ENCODE measurements at regions not wholly inside any gene's neighbourhood (a gene's known extent, or its start where the extent isn't known, plus 50 kb on each side); places are given as distances from the start of the nearest gene placed in this dataset.

DNA sequence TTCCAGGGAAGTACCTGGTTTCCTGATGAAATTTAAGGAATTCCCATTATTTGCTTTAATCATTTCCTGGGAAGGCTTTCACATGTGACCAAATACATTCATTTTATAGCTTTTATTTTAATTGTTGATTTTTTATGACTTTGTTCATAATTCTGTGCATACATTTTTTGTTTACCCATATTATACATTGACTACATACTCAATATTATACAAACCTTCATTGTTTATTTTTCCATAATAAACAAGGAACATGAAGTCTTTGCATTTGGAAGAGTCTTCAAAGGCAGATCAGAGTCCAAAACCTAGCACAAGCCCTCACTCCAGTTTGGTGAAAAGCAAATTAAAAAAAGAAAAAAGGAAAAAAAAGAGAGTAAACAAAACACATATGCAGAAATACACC lies 218.3 kb upstream of the NRIP1 start:
- Histone ChIP-seq H3K27ac (no peak overlapping the region), H2AFZ (ENCODE audit: low read depth) (no peak overlapping the region), H4K20me1 (ENCODE audit: insufficient read depth) (no peaks in the 10 kb centered on the region), H3K4me3 (IDR thresholded peaks at IDR 0.05; ENCODE audit: insufficient read depth, low read depth, low read length) (no peak overlapping the region), H3K4me1 (ENCODE audit: low read depth, poor library complexity, severe bottlenecking) (no peaks in the 10 kb centered on the region), H3K27me3 (ENCODE audit: insufficient read depth, low read depth) (no peaks in the 10 kb centered on the region), H3K36me3 (ENCODE audit: insufficient read depth) (no peaks in the 10 kb centered on the region), H3K4me2 (no peak overlapping the region), H3K9ac (no peak overlapping the region), H3K79me2 (ENCODE audit: insufficient read depth, low read depth) (no peaks in the 10 kb centered on the region)
- TF ChIP-seq, protein P1, sequence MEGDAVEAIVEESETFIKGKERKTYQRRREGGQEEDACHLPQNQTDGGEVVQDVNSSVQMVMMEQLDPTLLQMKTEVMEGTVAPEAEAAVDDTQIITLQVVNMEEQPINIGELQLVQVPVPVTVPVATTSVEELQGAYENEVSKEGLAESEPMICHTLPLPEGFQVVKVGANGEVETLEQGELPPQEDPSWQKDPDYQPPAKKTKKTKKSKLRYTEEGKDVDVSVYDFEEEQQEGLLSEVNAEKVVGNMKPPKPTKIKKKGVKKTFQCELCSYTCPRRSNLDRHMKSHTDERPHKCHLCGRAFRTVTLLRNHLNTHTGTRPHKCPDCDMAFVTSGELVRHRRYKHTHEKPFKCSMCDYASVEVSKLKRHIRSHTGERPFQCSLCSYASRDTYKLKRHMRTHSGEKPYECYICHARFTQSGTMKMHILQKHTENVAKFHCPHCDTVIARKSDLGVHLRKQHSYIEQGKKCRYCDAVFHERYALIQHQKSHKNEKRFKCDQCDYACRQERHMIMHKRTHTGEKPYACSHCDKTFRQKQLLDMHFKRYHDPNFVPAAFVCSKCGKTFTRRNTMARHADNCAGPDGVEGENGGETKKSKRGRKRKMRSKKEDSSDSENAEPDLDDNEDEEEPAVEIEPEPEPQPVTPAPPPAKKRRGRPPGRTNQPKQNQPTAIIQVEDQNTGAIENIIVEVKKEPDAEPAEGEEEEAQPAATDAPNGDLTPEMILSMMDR (conservative IDR thresholded peaks at IDR 0.05; ENCODE audit: low read depth, low read length), result no peak

DNA sequence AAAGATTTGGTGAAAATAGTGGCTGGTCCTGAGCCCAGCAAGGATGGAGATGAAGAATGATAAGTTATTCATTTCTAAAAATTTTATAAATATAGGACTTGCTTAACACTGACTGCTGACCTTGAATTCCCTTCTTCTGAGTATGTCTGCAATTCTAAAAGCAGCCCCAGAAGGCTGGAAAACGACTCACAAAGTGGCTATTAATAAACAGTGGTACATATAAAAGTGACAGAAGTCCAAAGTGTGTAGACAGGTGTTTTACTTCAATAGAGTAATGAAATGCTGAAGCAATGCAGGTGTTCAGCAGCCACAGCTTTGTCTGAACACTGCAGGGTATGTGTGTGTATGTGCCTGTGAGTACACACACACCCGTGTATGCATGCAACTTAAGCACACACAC lies 219.0 kb upstream of the NRIP1 start:
- no peaks in the 10 kb centered on the region for H3K79me2 ChIP-seq (ENCODE audit: insufficient read depth, low read depth)
- no peak overlapping the region for H3K9ac ChIP-seq
- H2AFZ ChIP-seq (ENCODE audit: low read depth), result no peak overlapping the region
- H4K20me1 ChIP-seq (ENCODE audit: insufficient read depth), result no peaks in the 10 kb centered on the region
- no peaks in the 10 kb centered on the region for H3K27me3 ChIP-seq (ENCODE audit: insufficient read depth, low read depth)
- no peak overlapping the region for H3K27ac ChIP-seq
- no peaks in the 10 kb centered on the region for H3K4me1 ChIP-seq (ENCODE audit: low read depth, poor library complexity, severe bottlenecking)
- no peak overlapping the region for H3K4me3 ChIP-seq (IDR thresholded peaks at IDR 0.05; ENCODE audit: insufficient read depth, low read depth, low read length)
- TF ChIP-seq, protein P1 (conservative IDR thresholded peaks at IDR 0.05; ENCODE audit: low read depth, low read length), result no peak
- no peak overlapping the region for H3K4me2 ChIP-seq
- H3K36me3 ChIP-seq (ENCODE audit: insufficient read depth), result no peaks in the 10 kb centered on the region

DNA sequence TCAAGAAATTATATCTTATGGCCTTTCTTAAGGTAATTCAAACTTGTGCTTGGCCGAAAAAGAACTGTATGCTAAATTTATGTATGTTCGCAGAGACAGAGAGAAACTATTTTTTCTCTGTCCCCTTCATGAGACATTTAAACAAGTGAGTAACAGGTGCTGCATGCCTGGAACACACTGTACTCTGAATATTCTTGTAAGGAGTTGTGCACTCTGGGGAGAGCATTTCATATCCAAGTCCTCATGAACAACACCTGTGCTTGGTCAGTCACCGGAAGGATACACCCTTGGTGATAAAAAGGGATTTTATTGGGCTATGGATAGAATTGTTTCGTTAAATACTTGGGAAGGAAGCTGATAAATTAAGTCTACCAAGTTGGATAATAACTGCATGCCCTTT lies 220.8 kb upstream of the NRIP1 start:
- H3K4me3 ChIP-seq (IDR thresholded peaks at IDR 0.05; ENCODE audit: insufficient read depth, low read depth, low read length), result no peak overlapping the region
- no peak overlapping the region for H3K9ac ChIP-seq

DNA sequence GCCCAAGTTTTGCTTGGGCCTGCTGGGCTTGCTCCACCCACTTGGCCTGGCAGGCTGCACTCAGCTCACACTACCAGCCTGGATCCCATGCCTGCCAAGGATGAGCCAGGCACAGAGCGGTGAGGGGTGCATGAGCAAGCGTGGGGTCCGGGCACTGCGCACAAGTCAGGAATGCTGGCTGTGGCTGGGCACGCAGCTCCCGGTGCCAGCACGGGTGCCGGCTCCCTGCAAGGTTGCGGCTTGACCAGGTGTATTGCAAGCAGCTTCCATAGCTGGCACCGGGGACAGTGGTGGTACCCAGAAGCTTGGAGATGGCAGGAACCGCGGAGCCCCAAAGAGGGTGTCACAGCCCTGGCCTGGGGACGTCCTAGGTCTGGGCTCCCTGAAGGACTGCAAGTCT lies 224.4 kb upstream of the NRIP1 start:
- Histone ChIP-seq H3K27ac (no peak overlapping the region), H3K79me2 (ENCODE audit: insufficient read depth, low read depth) (no peaks in the 10 kb centered on the region), H2AFZ (ENCODE audit: low read depth) (no peak overlapping the region)

More for the DNA sequence above, 220.8 kb upstream of the NRIP1 start:
- Histone ChIP-seq H3K4me2 (no peak overlapping the region), H3K27ac (no peak overlapping the region), H4K20me1 (ENCODE audit: insufficient read depth) (no peaks in the 10 kb centered on the region), H3K79me2 (ENCODE audit: insufficient read depth, low read depth) (no peaks in the 10 kb centered on the region), H3K27me3 (ENCODE audit: insufficient read depth, low read depth) (no peaks in the 10 kb centered on the region), H2AFZ (ENCODE audit: low read depth) (no peak overlapping the region), H3K36me3 (ENCODE audit: insufficient read depth) (no peaks in the 10 kb centered on the region), H3K4me1 (ENCODE audit: low read depth, poor library complexity, severe bottlenecking) (peaks cover 2% of the 10 kb centered on the region)
- TF ChIP-seq, protein P1 (conservative IDR thresholded peaks at IDR 0.05; ENCODE audit: low read depth, low read length), result no peak

More for the DNA sequence above, 224.4 kb upstream of the NRIP1 start:
- H3K36me3 ChIP-seq (ENCODE audit: insufficient read depth), result no peaks in the 10 kb centered on the region
- peaks cover 9% of the 10 kb centered on the region for H3K4me1 ChIP-seq (ENCODE audit: low read depth, poor library complexity, severe bottlenecking)
- H3K4me3 ChIP-seq (IDR thresholded peaks at IDR 0.05; ENCODE audit: insufficient read depth, low read depth, low read length), result no peak overlapping the region
- no peaks in the 10 kb centered on the region for H3K27me3 ChIP-seq (ENCODE audit: insufficient read depth, low read depth)
- TF ChIP-seq, protein P1 (conservative IDR thresholded peaks at IDR 0.05; ENCODE audit: low read depth, low read length), result no peak
- H4K20me1 ChIP-seq (ENCODE audit: insufficient read depth), result no peaks in the 10 kb centered on the region
- H3K9ac ChIP-seq, result no peak overlapping the region
- H3K4me2 ChIP-seq, result no peak overlapping the region

Data from KMS-11 (cell line).